Hematopoietic multipotent progenitor cell (in vitro differentiated cells): ENCODE measurements at regions not wholly inside any gene's neighbourhood (a gene's known extent, or its start where the extent isn't known, plus 50 kb on each side); places are given as distances from the start of the nearest gene placed in this dataset. TPM values are rescaled to one million over a fixed set of nuclear protein-coding genes. Genes with fewer than 3 reads are reported as not detected.

ENCODE experiments used
- DNase-seq, 3 donors: peaks; one replicate each; pipeline ENCODE4 v3.0.0-alpha.2; 2011 to 2015; ENCODE audit warnings: low read depth in 2 of 3, low spot score in 2 of 3
- small RNA-seq: library from RNA; depleted of rRNA; stranded (forward); fragments of <200 nt; gene quantifications from one replicate; pipeline ENCODE3, GENCODE V24; 2012

- DNase-seq: no peak
Measured at GRCh38 chr2:41989501-41990180, 58.2 kb upstream of the PKDCC start.

GRCh38 chr2:41990245-41990644, 57.6 kb upstream of the PKDCC start:
- DNase-seq: no peak

- no peak for DNase-seq
Measured at GRCh38 chr2:41990688-41991087, 57.1 kb upstream of the PKDCC start.

GRCh38 chr2:41992056-41992642, 55.7 kb upstream of the PKDCC start:
- DNase-seq: no peak

- DNase-seq: no peak
Measured at GRCh38 chr2:41992671-41993434, 55.0 kb upstream of the PKDCC start.

GRCh38 chr2:41993435-41993925, 54.3 kb upstream of the PKDCC start:
- DNase-seq: no peak

- no peak for DNase-seq
Measured at GRCh38 chr2:41994233-41994637, 53.6 kb upstream of the PKDCC start.

- DNase-seq: no peak
Measured at GRCh38 chr2:41994661-41995060, 53.2 kb upstream of the PKDCC start.

GRCh38 chr2:41997561-41997960, 50.3 kb upstream of the PKDCC start:
- DNase-seq: no peak

Small RNAs in the stretch of these regions (small RNA-seq; reads per million reads assigned to genes)
- gene RF00019: not detected
- gene RNU4-63P: not detected
